T-helper 17 cell (primary cell): ENCODE measurements at regions not wholly inside any gene's neighbourhood (a gene's known extent, or its start where the extent isn't known, plus 50 kb on each side); places are given as distances from the start of the nearest gene placed in this dataset.
"Not testable (repeated sequence)": the region's sequence is repeated elsewhere in the genome, so short reads cannot be mapped to it uniquely, and the experiment has no call there.

ENCODE experiments used
- ATAC-seq: fragments of 150-1000 bp; cut with Tn5 transposase; 2 replicates; pipeline ENCODE4 v1.10.0; 2021; ENCODE audit warnings: mild to moderate bottlenecking, moderate library complexity
- DNase-seq, 3 donors: peaks; one replicate each; pipeline versions ENCODE4 v3.0.0 to v3.0.0-alpha.2; 2020 to 2021
- H3K9me3 ChIP-seq: one replicate; pipeline ENCODE4 v1.7.0; 2013; ENCODE audit warnings: low read length, mild to moderate bottlenecking; ENCODE audit not compliant: control insufficient read depth, poor library complexity, severe bottlenecking
- H3K27ac Mint-ChIP-seq: one replicate; pipeline ENCODE4 v1.8.0; 2022; ENCODE audit warnings: mild to moderate bottlenecking, moderate library complexity, mixed read lengths
- H3K27me3 Mint-ChIP-seq: one replicate; pipeline ENCODE4 v1.8.0; 2022; ENCODE audit warnings: mixed read lengths
- H3K36me3 Mint-ChIP-seq: one replicate; pipeline ENCODE4 v1.8.0; 2022; ENCODE audit warnings: low read depth, mixed read lengths
- H3K4me1 Mint-ChIP-seq: one replicate; pipeline ENCODE4 v1.8.0; 2022; ENCODE audit warnings: mild to moderate bottlenecking, mixed read lengths
- H3K4me3 Mint-ChIP-seq: one replicate; pipeline ENCODE4 v1.8.0; 2022; ENCODE audit warnings: mild to moderate bottlenecking, moderate library complexity, mixed read lengths

DNA sequence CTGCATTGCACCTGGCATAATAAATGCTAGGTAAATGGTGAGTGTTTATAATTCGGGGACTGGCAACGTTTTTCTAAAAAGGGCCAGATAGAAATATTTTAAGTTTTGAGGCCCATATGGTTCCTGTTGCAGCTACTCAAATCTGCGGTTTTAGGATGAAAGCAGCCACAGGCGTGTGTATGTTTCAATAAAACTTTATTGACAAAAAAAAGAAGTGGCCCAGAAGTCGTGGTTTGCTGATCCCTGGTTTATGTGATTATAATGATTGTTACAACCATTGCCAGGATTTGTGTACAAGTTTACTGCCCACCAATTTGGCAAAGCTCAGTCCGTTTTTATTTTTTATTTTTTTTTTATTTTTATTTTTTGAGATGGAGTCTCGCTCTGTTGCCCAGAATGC is 536.1 kb downstream of the XYLT1 start:
- ATAC-seq: no peak
- Mint-ChIP-seq H3K4me1 (no peaks in the 10 kb centered on the region), H3K27me3 (peaks cover 13% of the 10 kb centered on the region), H3K27ac (no peak overlapping the region), H3K36me3 (no peaks in the 10 kb centered on the region), H3K4me3 (no peak overlapping the region)
- DNase-seq: no peak
- H3K9me3 ChIP-seq: no peaks in the 10 kb centered on the region

DNA sequence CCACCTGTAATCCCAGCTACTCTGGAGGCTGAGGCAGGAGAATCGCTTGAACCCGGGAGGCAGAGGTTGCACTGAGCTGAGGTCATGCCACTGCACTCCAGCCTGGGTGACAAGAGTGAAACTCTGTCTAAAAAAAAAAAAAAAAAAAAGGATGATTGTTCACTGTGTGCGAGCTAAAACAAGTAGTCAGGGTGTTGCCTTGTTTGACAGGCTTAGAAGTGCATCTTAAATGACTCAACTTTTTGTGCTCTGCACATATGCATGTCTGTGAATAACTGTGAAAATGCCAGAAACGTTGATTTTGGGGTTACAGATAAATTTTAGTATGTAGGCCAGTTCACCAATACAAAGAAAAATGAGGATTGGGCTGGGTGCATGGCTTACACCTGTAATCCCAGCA is 534.9 kb downstream of the XYLT1 start:
- H3K4me3 Mint-ChIP-seq, ATAC-seq, H3K4me1 Mint-ChIP-seq, H3K9me3 ChIP-seq, H3K27ac Mint-ChIP-seq, DNase-seq, H3K36me3 Mint-ChIP-seq: not testable (repeated sequence)
- peaks cover 13% of the 10 kb centered on the region for H3K27me3 Mint-ChIP-seq

DNA sequence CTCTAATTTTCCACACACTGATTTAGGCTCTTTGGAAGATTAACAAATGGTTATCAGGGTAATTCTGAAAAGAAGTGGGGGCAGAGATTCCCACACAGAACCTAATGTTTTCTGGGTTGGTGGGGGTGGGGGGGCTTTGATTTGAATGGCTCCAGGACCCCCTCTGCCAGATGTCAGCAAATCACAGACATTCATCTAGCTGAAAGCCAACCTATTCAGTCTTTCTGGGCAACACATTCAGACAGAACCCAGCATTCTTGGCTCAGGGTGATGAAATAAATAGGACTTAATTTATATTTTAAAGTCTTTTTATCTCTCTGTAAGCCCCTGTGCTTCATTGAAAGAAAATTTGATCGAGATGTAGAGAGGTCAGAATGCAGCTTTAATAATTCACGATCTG is 533.2 kb downstream of the XYLT1 start:
- Mint-ChIP-seq H3K4me1 (peaks cover 2% of the 10 kb centered on the region), H3K4me3 (no peak overlapping the region), H3K27me3 (peaks cover 18% of the 10 kb centered on the region), H3K36me3 (no peaks in the 10 kb centered on the region), H3K27ac (no peak overlapping the region)
- no peaks in the 10 kb centered on the region for H3K9me3 ChIP-seq
- DNase-seq (no peak), ATAC-seq (no peak)

DNA sequence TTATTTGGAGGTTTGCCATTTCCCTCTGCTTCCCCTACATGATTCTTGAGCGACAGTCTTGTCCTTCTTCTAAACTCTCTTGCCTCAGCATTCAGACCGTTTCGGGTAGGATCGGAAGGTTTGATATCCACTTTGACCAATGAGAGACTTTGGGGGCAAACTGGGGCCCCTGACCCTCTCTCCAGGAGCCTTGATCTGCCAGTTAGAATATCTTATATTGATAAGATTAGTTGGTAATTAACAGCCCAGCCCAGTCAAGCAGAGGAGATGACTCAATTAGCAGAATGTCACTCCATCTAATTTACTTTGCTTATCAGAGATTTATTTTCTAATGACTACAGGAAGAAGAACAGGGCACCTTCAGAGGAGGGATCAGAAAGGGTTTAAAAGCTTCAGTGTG is 532.8 kb downstream of the XYLT1 start:
- Mint-ChIP-seq H3K36me3 (no peaks in the 10 kb centered on the region), H3K27ac (no peak overlapping the region), H3K27me3 (peaks cover 20% of the 10 kb centered on the region), H3K4me1 (peaks cover 2% of the 10 kb centered on the region), H3K4me3 (no peak overlapping the region)
- no peaks in the 10 kb centered on the region for H3K9me3 ChIP-seq
- DNase-seq (no peak), ATAC-seq (no peak)

DNA sequence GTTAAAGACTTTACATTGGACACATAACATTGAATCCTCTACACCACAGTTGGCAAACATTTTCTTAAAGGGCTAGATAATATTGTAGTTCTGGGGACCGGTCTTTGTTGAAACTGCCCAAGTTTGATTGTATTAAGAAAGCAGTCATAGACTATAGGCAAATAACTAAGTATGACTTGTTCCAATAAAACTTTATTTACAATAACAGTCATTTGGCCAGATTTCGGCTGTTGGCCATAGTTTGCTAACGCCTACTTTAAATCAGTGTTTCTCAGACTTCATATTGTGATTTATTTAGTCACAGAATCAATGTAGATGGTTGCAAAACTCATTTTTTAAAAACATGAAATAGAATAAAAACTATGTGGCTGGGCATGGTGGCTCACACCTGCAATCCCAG is 531.8 kb downstream of the XYLT1 start:
- Mint-ChIP-seq H3K36me3 (no peaks in the 10 kb centered on the region), H3K27ac (no peak overlapping the region), H3K4me3 (no peak overlapping the region), H3K27me3 (peaks cover 16% of the 10 kb centered on the region), H3K4me1 (peaks cover 2% of the 10 kb centered on the region)
- no peaks in the 10 kb centered on the region for H3K9me3 ChIP-seq
- ATAC-seq (no peak), DNase-seq (no peak)

DNA sequence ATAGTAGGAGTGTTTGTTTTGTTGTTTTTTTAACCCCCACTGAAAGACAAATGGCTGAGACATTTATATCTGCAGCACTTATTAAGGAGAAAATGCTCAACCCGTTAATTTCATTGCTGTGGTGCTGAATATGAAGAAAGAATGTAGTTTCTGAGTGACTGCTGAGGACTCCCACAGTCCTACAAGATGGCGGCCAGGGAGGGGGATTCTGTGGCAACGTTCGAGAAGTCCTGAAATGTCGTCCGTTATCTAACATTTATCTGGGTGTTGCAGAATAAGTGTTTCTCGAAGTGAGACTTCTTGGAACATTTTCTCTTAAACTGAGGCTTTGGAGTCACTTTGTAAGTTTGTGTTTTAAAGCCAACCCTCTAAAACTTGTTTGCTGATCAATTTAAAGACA is 530.4 kb downstream of the XYLT1 start:
- ATAC-seq: no peak
- Mint-ChIP-seq H3K4me3 (no peak overlapping the region), H3K36me3 (no peaks in the 10 kb centered on the region), H3K4me1 (peaks cover 2% of the 10 kb centered on the region), H3K27me3 (peaks cover 16% of the 10 kb centered on the region), H3K27ac (no peak overlapping the region)
- H3K9me3 ChIP-seq: no peaks in the 10 kb centered on the region
- no peak for DNase-seq

DNA sequence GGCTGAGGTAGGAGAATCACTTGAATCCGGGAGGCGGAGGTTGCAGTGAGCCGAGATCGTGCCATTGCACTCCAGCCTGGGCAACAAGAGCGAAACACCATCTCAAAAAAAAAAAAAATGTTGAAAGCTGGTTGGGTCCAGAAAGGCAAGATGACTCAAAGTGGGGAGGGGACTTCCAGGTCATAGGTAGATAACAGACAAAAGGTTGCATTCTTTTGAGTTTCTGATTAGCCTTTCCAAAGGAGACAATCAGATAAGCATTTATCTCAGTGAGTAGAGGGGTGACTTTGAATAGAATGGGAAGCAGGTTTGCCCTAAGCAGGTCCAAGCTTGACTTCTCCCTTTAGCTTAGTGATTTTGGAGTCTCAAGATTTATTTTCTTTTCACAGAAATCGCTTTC is 527.9 kb downstream of the XYLT1 start:
- H3K4me1 Mint-ChIP-seq, H3K4me3 Mint-ChIP-seq, H3K9me3 ChIP-seq, H3K36me3 Mint-ChIP-seq, ATAC-seq, H3K27ac Mint-ChIP-seq, DNase-seq: not testable (repeated sequence)
- H3K27me3 Mint-ChIP-seq: peaks cover 12% of the 10 kb centered on the region

DNA sequence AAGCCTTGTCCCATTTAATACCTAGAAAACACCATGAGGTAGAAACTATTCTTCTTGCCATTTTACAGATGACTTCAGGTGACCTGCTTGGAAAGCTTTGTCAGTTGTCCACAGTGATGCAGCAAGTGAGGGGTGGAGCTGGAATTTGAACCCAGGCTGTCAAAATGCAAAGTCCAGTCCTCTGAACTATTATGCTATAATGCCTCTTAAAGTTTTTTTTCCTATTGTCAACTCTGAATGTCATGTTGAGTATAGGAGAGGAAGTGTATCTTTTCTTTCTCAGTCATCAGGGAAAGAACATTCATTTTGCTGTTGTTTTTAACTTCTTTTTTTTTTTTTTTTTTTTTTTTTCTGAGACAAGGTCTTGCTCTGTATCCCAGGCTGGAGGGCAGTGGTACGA is 525.6 kb downstream of the XYLT1 start:
- peaks cover 2% of the 10 kb centered on the region for H3K4me1 Mint-ChIP-seq
- H3K27ac Mint-ChIP-seq: no peak overlapping the region

DNA sequence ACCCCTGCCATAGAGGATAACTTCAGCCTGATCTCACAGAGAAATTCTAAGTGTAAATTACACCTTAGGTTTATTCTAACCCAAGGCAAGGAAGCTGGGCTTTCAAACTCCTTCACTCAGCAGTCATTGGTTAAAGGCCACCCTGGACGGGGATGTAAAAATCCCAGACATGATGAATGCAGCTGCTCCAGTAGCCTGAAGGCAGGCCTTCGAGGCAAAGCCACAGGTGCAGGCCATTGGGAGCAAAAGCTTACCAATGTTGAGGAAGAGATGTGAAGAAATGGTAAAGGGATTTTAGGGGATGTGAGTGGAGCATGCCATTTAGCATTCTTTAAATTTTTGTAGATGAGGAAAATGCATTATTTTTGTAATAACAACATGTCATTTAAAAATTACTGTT is 514.4 kb downstream of the XYLT1 start:
- H3K9me3 ChIP-seq: no peaks in the 10 kb centered on the region
- H3K27ac Mint-ChIP-seq: no peak overlapping the region
- DNase-seq (no peak), ATAC-seq (no peak)
- H3K27me3 Mint-ChIP-seq: peaks cover 14% of the 10 kb centered on the region
- H3K4me1 Mint-ChIP-seq: peaks cover 3% of the 10 kb centered on the region
- H3K36me3 Mint-ChIP-seq: no peaks in the 10 kb centered on the region
- H3K4me3 Mint-ChIP-seq: no peak overlapping the region

More for the DNA sequence above, 525.6 kb downstream of the XYLT1 start:
- no peaks in the 10 kb centered on the region for H3K36me3 Mint-ChIP-seq
- H3K9me3 ChIP-seq: no peaks in the 10 kb centered on the region
- H3K27me3 Mint-ChIP-seq: peaks cover 7% of the 10 kb centered on the region
- H3K4me3 Mint-ChIP-seq: no peak overlapping the region
- no peak for DNase-seq
- no peak for ATAC-seq

DNA sequence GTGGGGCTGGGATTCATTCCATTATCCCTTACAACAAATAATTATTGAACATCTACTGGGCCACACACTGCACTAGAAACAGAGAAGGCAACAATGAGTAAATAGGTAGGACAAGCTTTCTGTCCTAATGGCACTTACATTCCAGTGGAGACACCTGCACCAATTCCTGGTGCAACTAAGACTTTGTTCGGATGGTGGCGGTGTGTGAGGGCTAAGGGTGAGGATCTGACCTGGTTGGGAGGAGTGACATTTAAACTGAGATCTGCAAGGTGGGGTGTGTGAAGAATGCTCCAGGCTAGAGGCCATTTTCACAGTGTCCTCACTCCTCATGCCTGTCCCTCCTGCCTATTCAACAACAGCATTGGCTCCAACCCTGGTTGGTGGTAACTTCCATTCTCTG is 510.0 kb downstream of the XYLT1 start:
- ATAC-seq: no peak
- Mint-ChIP-seq H3K27ac (no peak overlapping the region), H3K36me3 (no peaks in the 10 kb centered on the region), H3K4me1 (peaks cover 3% of the 10 kb centered on the region), H3K4me3 (no peak overlapping the region), H3K27me3 (peaks cover 25% of the 10 kb centered on the region)
- no peak for DNase-seq
- no peaks in the 10 kb centered on the region for H3K9me3 ChIP-seq

DNA sequence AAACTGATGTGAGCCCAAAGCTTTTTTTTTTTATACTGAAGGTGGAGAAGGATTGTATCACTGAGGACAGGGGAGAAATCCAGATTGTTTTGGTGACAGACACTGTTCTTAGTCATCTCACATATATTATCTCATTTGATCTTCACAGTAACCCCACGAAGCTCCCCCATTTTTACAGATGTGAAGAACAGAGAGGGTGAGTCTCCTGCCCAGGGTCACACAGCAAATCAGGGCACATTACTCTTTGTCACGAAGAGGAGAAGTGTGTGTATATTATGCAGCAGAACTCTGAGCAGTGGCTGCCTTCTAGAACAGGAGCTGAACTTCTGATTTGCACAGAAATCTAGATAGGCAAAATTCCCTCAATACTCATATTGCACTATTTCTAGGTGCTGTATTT is 504.3 kb downstream of the XYLT1 start:
- ATAC-seq: no peak
- Mint-ChIP-seq H3K36me3 (no peaks in the 10 kb centered on the region), H3K27ac (no peak overlapping the region), H3K4me3 (no peak overlapping the region), H3K27me3 (peaks cover 17% of the 10 kb centered on the region), H3K4me1 (no peaks in the 10 kb centered on the region)
- DNase-seq: no peak
- no peaks in the 10 kb centered on the region for H3K9me3 ChIP-seq

DNA sequence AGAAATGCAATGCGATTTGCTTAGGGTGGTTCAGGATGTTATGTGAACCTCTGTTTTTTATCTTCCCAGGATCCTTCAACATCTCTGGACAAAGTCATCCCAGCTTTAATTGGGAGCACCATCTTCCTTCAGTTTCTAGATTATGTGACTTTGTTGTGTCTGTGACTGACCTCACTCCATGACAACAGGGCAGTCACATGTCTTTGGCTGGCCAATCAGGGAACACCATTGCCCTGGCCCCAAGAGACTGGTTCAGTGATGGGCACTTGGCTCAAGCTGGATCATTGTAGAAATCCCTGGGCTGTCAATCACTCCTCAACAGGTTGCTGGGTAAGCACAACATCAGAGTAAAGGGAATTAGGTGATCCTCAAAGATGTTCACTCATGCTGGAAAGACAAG is 499.7 kb downstream of the XYLT1 start:
- DNase-seq: no peak
- no peaks in the 10 kb centered on the region for H3K4me1 Mint-ChIP-seq
- H3K27ac Mint-ChIP-seq: no peak overlapping the region
- no peak overlapping the region for H3K4me3 Mint-ChIP-seq
- H3K27me3 Mint-ChIP-seq: peaks cover 4% of the 10 kb centered on the region
- no peaks in the 10 kb centered on the region for H3K9me3 ChIP-seq
- H3K36me3 Mint-ChIP-seq: no peaks in the 10 kb centered on the region
- ATAC-seq: no peak

DNA sequence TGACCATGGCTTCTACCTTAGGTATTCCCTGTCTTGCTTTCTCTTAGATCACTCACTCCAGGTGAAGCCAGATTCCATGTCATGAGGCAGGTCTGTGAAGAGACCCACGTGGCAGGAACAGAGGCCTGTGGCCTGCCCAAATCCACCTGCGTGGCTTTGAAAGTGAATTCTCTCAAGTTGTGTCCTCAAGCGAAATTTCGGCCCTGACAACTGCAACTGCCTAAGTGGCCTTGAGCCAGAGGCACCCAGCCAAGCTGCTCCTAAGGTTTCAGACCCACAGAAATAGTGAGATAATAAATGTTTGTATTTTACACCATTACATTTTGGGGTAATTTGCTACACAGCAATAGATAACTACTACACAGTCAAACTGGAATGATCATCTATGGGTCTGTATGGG is 497.9 kb downstream of the XYLT1 start:
- Mint-ChIP-seq H3K36me3 (no peaks in the 10 kb centered on the region), H3K27me3 (no peaks in the 10 kb centered on the region), H3K27ac (no peak overlapping the region), H3K4me1 (no peaks in the 10 kb centered on the region), H3K4me3 (no peak overlapping the region)
- DNase-seq (no peak), ATAC-seq (no peak)
- H3K9me3 ChIP-seq: no peaks in the 10 kb centered on the region

DNA sequence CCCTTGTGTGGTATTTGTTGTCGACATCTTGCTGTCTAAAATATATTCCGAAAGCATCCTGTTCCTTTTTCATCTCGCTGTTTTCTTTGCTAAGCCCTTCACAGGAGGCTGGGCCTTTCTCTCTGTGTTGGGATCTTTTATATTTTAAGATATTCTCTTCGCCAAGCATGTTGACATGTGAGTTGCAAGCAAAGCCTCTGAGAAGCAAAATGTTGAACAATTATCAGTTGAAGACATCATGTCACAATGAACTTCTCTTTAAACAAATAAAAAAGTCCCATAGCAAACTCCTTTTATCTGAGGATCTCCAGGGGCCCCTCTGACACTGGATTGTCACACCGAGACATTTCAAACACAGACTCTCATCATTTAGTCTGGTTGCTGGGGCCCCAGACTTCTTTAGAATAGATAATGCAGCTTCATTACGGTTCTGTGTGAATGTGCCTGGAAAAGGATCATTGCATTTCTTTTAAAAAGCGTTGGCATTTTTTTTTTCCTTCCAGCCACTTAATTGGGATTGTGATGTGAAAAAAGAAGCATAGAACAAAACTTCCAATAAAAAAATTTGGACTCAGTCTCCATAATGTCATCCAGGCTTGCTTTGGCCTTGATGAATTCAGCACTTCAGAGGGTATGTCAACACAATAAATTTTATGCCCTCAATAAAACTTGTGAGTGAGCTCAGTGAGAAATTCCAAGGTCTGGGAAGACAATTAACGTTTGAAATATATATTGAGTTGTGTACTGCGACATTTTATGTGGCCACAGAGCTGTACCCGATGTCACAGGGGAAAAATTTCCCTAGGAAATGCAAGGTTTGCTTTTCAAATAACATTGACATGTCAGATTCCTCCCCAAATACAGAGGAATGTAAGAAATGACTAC is 496.8 kb downstream of the XYLT1 start:
- Mint-ChIP-seq H3K27ac (no peak overlapping the region), H3K36me3 (no peaks in the 10 kb centered on the region), H3K27me3 (no peaks in the 10 kb centered on the region), H3K4me3 (no peak overlapping the region), H3K4me1 (no peaks in the 10 kb centered on the region)
- no peak for ATAC-seq
- H3K9me3 ChIP-seq: no peaks in the 10 kb centered on the region
- no peak for DNase-seq
